Upper lobe of right lung (tissue), 1 donor: ENCODE measurements at regions not wholly inside any gene's neighbourhood (a gene's known extent, or its start where the extent isn't known, plus 50 kb on each side); places are given as distances from the start of the nearest gene placed in this dataset.

Source experiments
- ATAC-seq: fragments of 200-7000 bp; cut with Tn5 transposase; one replicate; pipeline ENCODE4 v1.9.1; 2020; ENCODE audit warnings: mild to moderate bottlenecking, moderate library complexity
- DNase-seq: peaks from one replicate; pipeline ENCODE4 v3.0.0-alpha.2; 2020
- H3K27ac ChIP-seq: fragments of 200-600 bp; one replicate; pipeline ENCODE4 v1.8.0; 2022
- H3K27me3 ChIP-seq: fragments of 200-600 bp; one replicate; pipeline ENCODE4 v1.8.0; 2022; ENCODE audit warnings: mild to moderate bottlenecking
- H3K36me3 ChIP-seq: fragments of 200-600 bp; one replicate; pipeline ENCODE4 v1.8.0; 2022
- H3K4me1 ChIP-seq: fragments of 200-600 bp; one replicate; pipeline ENCODE4 v1.8.0; 2022
- H3K4me3 ChIP-seq: fragments of 200-600 bp; one replicate; pipeline ENCODE4 v1.8.0; 2022; ENCODE audit warnings: mild to moderate bottlenecking
- H3K9me3 ChIP-seq: fragments of 200-600 bp; one replicate; pipeline ENCODE4 v1.8.0; 2022
- CTCF ChIP-seq: fragments of 200-600 bp; IDR thresholded peaks from one replicate; pipeline ENCODE4 v1.8.0; 2022; ENCODE audit warnings: antibody characterized with exemption
- intact Hi-C: fragments of 100-400 bp; cut with DNase I; formaldehyde crosslinking; loops from one replicate; pipeline ENCODE4 v1.11.0; 2022
- donor health status: DM: no; HTN: yes; CAD: no; lungs with severe emphysema.

GRCh38 chr7:28299556-28299955, 112.8 kb upstream of the CREB5 start:
- DNase-seq (no peak), ATAC-seq (no peak)
- H3K9me3 ChIP-seq, result no peaks in the 10 kb centered on the region
- H3K4me1 ChIP-seq, result no peaks in the 10 kb centered on the region
- no peaks in the 10 kb centered on the region for H3K36me3 ChIP-seq
- intact Hi-C loops, result no loop called here
- TF ChIP-seq CTCF, result no peak
- no peak overlapping the region for H3K27ac ChIP-seq
- no peak overlapping the region for H3K4me3 ChIP-seq
- no peaks in the 10 kb centered on the region for H3K27me3 ChIP-seq

DNA sequence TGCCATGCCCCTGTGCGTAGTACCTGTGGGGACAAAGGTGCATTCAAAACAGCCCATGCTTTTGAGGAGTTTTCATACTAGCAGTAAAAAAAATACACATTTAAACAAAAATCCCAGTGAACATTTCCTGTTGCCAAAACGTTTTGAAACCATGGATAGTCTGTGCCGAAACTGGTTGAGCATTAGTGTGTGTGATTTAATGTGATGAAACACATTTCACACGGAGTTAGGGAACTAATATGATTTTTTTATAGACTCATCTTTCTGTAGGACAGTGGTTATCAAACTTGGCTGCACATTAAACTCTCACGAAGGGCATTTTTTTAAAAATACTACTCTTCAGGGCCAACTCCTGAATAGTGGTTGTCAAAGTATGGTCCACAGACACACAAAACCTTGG, 111.8 kb upstream of the CREB5 start:
- H3K36me3 ChIP-seq, result no peaks in the 10 kb centered on the region
- intact Hi-C loops, result no loop called here
- no peaks in the 10 kb centered on the region for H3K27me3 ChIP-seq
- DNase-seq (no peak), ATAC-seq (no peak)
- H3K4me1 ChIP-seq, result no peaks in the 10 kb centered on the region
- no peak overlapping the region for H3K27ac ChIP-seq
- no peak for TF ChIP-seq CTCF
- H3K4me3 ChIP-seq, result no peak overlapping the region
- H3K9me3 ChIP-seq, result no peaks in the 10 kb centered on the region

DNA sequence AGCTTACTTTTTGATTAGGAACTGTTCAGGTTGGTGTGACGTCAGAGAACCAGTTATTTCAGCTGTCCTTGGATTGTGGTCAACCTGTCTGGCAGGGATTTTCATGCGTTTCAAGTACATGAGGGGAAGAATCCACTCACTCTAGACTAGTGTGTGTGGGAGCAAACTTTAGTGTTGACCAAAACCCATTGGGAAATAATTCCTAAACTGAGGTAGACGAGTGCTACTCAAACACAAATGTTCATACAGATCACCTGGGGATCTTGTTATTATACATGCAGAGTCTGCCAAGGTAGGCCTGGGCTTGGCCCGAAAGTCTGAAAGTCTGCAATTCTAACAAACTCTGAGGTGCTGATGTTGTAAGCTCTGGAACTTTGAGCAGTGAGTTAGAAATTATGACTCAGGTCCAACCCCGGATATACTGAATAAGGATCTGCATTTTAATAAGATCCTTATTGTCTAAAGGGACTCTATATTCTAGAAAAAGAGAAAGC, 111.1 kb upstream of the CREB5 start:
- no peaks in the 10 kb centered on the region for H3K9me3 ChIP-seq
- H3K27me3 ChIP-seq, result no peaks in the 10 kb centered on the region
- ATAC-seq, result peak; percentile 89
- TF ChIP-seq CTCF, result no peak
- intact Hi-C loops, result no loop called here
- H3K4me1 ChIP-seq, result no peaks in the 10 kb centered on the region
- DNase-seq, result peak; percentile 69
- no peak overlapping the region for H3K27ac ChIP-seq
- no peak overlapping the region for H3K4me3 ChIP-seq
- no peaks in the 10 kb centered on the region for H3K36me3 ChIP-seq

DNA sequence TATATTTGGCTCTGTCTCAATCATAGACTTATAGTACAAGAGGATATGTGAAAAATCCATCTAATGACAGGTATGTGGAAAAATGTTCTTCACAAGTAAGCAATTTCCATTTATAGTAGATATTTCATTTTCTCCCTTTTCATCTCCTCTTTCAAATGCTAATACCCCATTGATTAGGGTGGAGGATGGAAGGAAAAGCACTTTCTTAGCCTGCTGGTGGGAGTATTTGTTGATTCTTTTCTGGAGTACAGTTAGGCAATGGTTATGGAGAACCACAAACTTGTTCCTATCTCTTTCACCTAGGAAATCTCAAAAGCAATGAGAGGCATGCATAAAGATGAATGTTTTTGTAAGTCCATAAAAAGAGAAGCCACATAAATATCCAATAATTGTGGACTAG, 108.0 kb upstream of the CREB5 start:
- no peaks in the 10 kb centered on the region for H3K36me3 ChIP-seq
- no peaks in the 10 kb centered on the region for H3K9me3 ChIP-seq
- no peak for TF ChIP-seq CTCF
- no peaks in the 10 kb centered on the region for H3K4me1 ChIP-seq
- ATAC-seq, result no peak
- DNase-seq, result no peak
- intact Hi-C loops, result no loop called here
- no peaks in the 10 kb centered on the region for H3K27me3 ChIP-seq
- H3K27ac ChIP-seq, result no peak overlapping the region
- no peak overlapping the region for H3K4me3 ChIP-seq

GRCh38 chr7:28309704-28310459, 102.4 kb upstream of the CREB5 start:
- ATAC-seq (no peak), DNase-seq (no peak)
- Histone ChIP-seq H3K9me3 (no peaks in the 10 kb centered on the region), H3K36me3 (no peaks in the 10 kb centered on the region), H3K4me3 (no peak overlapping the region), H3K4me1 (no peaks in the 10 kb centered on the region), H3K27me3 (peaks cover 31% of the 10 kb centered on the region), H3K27ac (no peak overlapping the region)
- no peak for TF ChIP-seq CTCF
- intact Hi-C loops, result no loop called here
